ENCODE measurements at regions not wholly inside any gene's neighbourhood (a gene's known extent, or its start where the extent isn't known, plus 50 kb on each side); places are given as distances from the start of the nearest gene placed in this dataset.

GRCh38 chr4:100605144-100605543 lies 87.3 kb upstream of the EMCN start:
- no peak overlapping the region for H3K4me3 ChIP-seq (ENCODE audit: low read depth, low read length)
- TF ChIP-seq, protein P1, sequence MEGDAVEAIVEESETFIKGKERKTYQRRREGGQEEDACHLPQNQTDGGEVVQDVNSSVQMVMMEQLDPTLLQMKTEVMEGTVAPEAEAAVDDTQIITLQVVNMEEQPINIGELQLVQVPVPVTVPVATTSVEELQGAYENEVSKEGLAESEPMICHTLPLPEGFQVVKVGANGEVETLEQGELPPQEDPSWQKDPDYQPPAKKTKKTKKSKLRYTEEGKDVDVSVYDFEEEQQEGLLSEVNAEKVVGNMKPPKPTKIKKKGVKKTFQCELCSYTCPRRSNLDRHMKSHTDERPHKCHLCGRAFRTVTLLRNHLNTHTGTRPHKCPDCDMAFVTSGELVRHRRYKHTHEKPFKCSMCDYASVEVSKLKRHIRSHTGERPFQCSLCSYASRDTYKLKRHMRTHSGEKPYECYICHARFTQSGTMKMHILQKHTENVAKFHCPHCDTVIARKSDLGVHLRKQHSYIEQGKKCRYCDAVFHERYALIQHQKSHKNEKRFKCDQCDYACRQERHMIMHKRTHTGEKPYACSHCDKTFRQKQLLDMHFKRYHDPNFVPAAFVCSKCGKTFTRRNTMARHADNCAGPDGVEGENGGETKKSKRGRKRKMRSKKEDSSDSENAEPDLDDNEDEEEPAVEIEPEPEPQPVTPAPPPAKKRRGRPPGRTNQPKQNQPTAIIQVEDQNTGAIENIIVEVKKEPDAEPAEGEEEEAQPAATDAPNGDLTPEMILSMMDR (IDR thresholded peaks at IDR 0.05; ENCODE audit: insufficient read depth, low read depth, low read length) = no peak
- no peaks in the 10 kb centered on the region for H3K27me3 ChIP-seq (ENCODE audit: control insufficient read depth, insufficient read depth, low read length)
- DNase-seq (ENCODE audit: low read depth) = no peak
- H3K36me3 ChIP-seq (ENCODE audit: control insufficient read depth, insufficient read depth, low read length) = no peaks in the 10 kb centered on the region
- POLR2A ChIA-PET = no interaction called here
- CTCF ChIA-PET = no interaction called here

- TF ChIP-seq, protein P1 (IDR thresholded peaks at IDR 0.05; ENCODE audit: insufficient read depth, low read depth, low read length) = no peak
- no peak for DNase-seq (ENCODE audit: low read depth)
- CTCF ChIA-PET = interaction anchor here (0.7 kb wide), 1 partner anchor 14 kb away, joined by 3 read pairs; no protein-coding TSS in a partner anchor
- no peaks in the 10 kb centered on the region for H3K36me3 ChIP-seq (ENCODE audit: control insufficient read depth, insufficient read depth, low read length)
- H3K27me3 ChIP-seq (ENCODE audit: control insufficient read depth, insufficient read depth, low read length) = no peaks in the 10 kb centered on the region
- no peak overlapping the region for H3K4me3 ChIP-seq (ENCODE audit: low read depth, low read length)
- POLR2A ChIA-PET = no interaction called here
These were observed 76.1 kb upstream of the EMCN start for GRCh38 chr4:100593935-100594334.

- H3K36me3 ChIP-seq (ENCODE audit: control insufficient read depth, insufficient read depth, low read length) = no peaks in the 10 kb centered on the region
- no peaks in the 10 kb centered on the region for H3K27me3 ChIP-seq (ENCODE audit: control insufficient read depth, insufficient read depth, low read length)
- ChIA-PET CTCF (no interaction called here), POLR2A (no interaction called here)
- DNase-seq (ENCODE audit: low read depth) = no peak
- TF ChIP-seq, protein P1 (IDR thresholded peaks at IDR 0.05; ENCODE audit: insufficient read depth, low read depth, low read length) = no peak
- no peak overlapping the region for H3K4me3 ChIP-seq (ENCODE audit: low read depth, low read length)
These were observed 73.5 kb upstream of the EMCN start for GRCh38 chr4:100591161-100591876.

DNA sequence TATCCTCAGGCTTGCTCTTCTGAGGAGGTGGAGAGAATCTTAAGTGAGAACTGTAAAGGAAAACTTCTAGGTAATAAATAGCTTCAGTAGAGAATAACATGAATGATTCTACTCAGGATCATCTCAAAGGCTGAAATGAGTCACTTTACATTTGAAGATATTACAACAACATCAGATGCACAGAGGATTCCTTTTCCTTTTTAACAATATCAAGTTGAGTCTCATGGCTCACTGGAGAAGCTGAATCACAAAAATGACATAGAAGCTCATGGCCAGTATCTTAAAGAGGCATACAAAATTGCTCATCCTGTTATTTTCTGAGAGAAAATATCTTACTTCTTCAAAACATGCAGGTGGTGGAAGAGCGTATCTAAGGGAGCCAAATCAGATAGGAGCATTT lies 72.5 kb upstream of the EMCN start:
- Histone ChIP-seq H3K36me3 (ENCODE audit: control insufficient read depth, insufficient read depth, low read length) (no peaks in the 10 kb centered on the region), H3K4me3 (ENCODE audit: low read depth, low read length) (no peak overlapping the region), H3K27me3 (ENCODE audit: control insufficient read depth, insufficient read depth, low read length) (no peaks in the 10 kb centered on the region)
- CTCF ChIA-PET = no interaction called here
- DNase-seq (ENCODE audit: low read depth) = no peak
- POLR2A ChIA-PET = no interaction called here
- TF ChIP-seq, protein P1 (IDR thresholded peaks at IDR 0.05; ENCODE audit: insufficient read depth, low read depth, low read length) = no peak

DNA sequence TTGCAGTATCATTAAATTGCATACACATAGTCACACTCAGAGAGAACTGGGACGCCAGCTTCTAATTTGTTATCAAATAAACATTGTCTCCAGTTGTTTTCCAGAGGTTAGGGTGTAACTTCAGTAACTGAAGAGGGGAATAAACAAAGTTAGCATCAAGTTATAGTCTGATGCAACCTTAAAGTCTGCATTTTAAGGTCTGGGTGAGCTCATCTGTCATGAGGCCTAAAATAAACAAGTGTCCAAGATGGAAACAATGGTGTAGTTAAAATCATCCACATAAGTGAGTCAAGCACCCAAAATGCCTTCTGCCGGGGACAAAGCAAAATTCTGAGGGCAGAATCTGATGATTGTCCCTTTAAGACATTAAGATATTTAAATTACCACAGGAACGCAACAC lies 70.3 kb upstream of the EMCN start:
- Histone ChIP-seq H3K36me3 (ENCODE audit: control insufficient read depth, insufficient read depth, low read length) (no peaks in the 10 kb centered on the region), H3K27me3 (ENCODE audit: control insufficient read depth, insufficient read depth, low read length) (no peaks in the 10 kb centered on the region), H3K4me3 (ENCODE audit: low read depth, low read length) (no peak overlapping the region)
- DNase-seq (ENCODE audit: low read depth) = no peak
- ChIA-PET CTCF (no interaction called here), POLR2A (no interaction called here)
- TF ChIP-seq, protein P1 (IDR thresholded peaks at IDR 0.05; ENCODE audit: insufficient read depth, low read depth, low read length) = no peak
